Erythroblast (primary cell): ENCODE measurements at regions not wholly inside any gene's neighbourhood (a gene's known extent, or its start where the extent isn't known, plus 50 kb on each side); places are given as distances from the start of the nearest gene placed in this dataset.

Experiments used
- GATA1 ChIP-seq: IDR thresholded peaks from 2 replicates; pipeline ENCODE4 v1.6.1; 2011; ENCODE audit warnings: low read depth, mild to moderate bottlenecking, control low read depth, low read length, moderate library complexity
- POLR2A ChIP-seq: IDR thresholded peaks from 2 replicates; pipeline ENCODE4 v1.6.1; 2011; ENCODE audit warnings: mild to moderate bottlenecking, low read length

DNA sequence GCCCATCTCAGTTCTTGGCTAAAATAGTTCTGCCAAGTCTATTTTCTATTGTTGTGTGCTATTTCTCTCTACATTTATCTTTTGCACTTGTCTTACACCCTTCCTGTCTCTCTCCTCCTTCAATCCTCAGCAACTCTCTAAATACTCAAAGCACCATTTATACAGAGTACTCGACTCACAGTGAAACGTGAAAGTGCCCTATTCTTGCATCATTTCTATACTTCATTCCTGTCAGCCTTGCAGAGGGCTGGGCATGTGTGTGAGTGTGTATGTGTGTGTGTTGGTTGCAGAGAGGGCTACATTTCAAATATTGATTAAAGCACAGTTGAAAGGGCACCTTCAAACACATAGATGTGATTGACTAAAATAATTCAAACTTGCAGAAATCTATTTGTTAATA is 373.2 kb upstream of the MANEA start:
- no peak for TF ChIP-seq POLR2A
- no peak for TF ChIP-seq GATA1
